Gastroesophageal sphincter (tissue), 4 donors: ENCODE measurements at regions not wholly inside any gene's neighbourhood (a gene's known extent, or its start where the extent isn't known, plus 50 kb on each side); places are given as distances from the start of the nearest gene placed in this dataset.

Experiments used
- ATAC-seq: fragments of 150-250 bp; one replicate; pipeline ENCODE4 v1.9.1; 2016; ENCODE audit warnings: mild to moderate bottlenecking, moderate library complexity
- H3K27ac ChIP-seq, 4 donors: fragments of 200-600 bp; sonication (generic) in 3 of 4; 1 replicate in 3 of 4; 2 replicates in 1 of 4; pipeline ENCODE4 v1.5.1; 2016 to 2019
- H3K27me3 ChIP-seq: fragments of 200-600 bp; sonication (generic); one replicate; pipeline ENCODE4 v1.5.1; 2019
- H3K36me3 ChIP-seq, 2 donors: fragments of 200-600 bp; sonication (generic); one replicate each; pipeline ENCODE4 v1.5.1; 2019; ENCODE audit warnings: control low read depth in 1 of 2
- H3K4me1 ChIP-seq, 3 donors: fragments of 200-600 bp; sonication (generic); 1 replicate in 2 of 3; 2 replicates in 1 of 3; pipeline ENCODE4 v1.5.1; 2016 to 2019; ENCODE audit warnings: control low read depth in 2 of 3
- H3K4me3 ChIP-seq, 2 donors: fragments of 200-600 bp; sonication (generic); one replicate each; pipeline ENCODE4 v1.5.1; 2019; ENCODE audit warnings: mild to moderate bottlenecking in 1 of 2, moderate library complexity in 1 of 2
- H3K9me3 ChIP-seq, 3 donors: fragments of 200-600 bp; sonication (generic); one replicate each; pipeline ENCODE4 v1.5.1; 2017 to 2019; ENCODE audit warnings: control low read depth in 2 of 3
- CTCF ChIP-seq, 4 experiments: fragments of 200-600 bp in 2 of 4; fragments of 450-650 bp in 2 of 4; sonication (generic) in 1 of 4; IDR thresholded peaks; one replicate each; pipeline ENCODE4 v1.5.1; 2017 to 2019; ENCODE audit warnings: antibody characterized with exemption in 4 of 4, mild to moderate bottlenecking in 2 of 4, moderate library complexity in 2 of 4
- EP300 ChIP-seq: sonication (generic); formaldehyde crosslinking; IDR thresholded peaks from one replicate; pipeline ENCODE4 v1.6.1; 2017; ENCODE audit warnings: antibody characterized with exemption, mild to moderate bottlenecking
- POLR2A ChIP-seq, 2 donors: fragments of 450-650 bp; IDR thresholded peaks; one replicate each; pipeline ENCODE4 v1.6.1; 2017; ENCODE audit warnings: antibody characterized with exemption in 2 of 2, mild to moderate bottlenecking in 2 of 2, moderate library complexity in 1 of 2
- POLR2AphosphoS5 ChIP-seq: sonication (generic); formaldehyde crosslinking; IDR thresholded peaks from one replicate; pipeline ENCODE4 v1.6.1; 2017; ENCODE audit warnings: antibody characterized with exemption
- WGBS, 2 donors: methylation state at CpG; one replicate each; pipeline ENCODE4 v1.1.5; 2018; ENCODE audit warnings: low coverage in 1 of 2; 5-methylcytosine and 5-hydroxymethylcytosine counted together

- TF ChIP-seq POLR2AphosphoS5: no peak
- TF ChIP-seq POLR2A (IDR thresholded peaks at IDR 0.05): no peak
- no peak for TF ChIP-seq CTCF (IDR thresholded peaks at IDR 0.05)
- TF ChIP-seq EP300: no peak
- no peak overlapping the region for H3K27ac ChIP-seq
- peaks cover 0 to 6% (median 0%) of the 10 kb centered on the region in 3 donors for H3K4me1 ChIP-seq
- H3K4me3 ChIP-seq: no peak overlapping the region
- no peak for ATAC-seq
- H3K27me3 ChIP-seq: no peaks in the 10 kb centered on the region
- H3K9me3 ChIP-seq: no peaks in the 10 kb centered on the region
- whole genome bisulfite sequencing, 2 donors: 83 to 100% methylated on average over 4 to 6 of the region's 6 CpGs
- no peaks in the 10 kb centered on the region for H3K36me3 ChIP-seq
Measured at GRCh38 chr1:164228928-164229327, 330.1 kb upstream of the PBX1 start.

DNA sequence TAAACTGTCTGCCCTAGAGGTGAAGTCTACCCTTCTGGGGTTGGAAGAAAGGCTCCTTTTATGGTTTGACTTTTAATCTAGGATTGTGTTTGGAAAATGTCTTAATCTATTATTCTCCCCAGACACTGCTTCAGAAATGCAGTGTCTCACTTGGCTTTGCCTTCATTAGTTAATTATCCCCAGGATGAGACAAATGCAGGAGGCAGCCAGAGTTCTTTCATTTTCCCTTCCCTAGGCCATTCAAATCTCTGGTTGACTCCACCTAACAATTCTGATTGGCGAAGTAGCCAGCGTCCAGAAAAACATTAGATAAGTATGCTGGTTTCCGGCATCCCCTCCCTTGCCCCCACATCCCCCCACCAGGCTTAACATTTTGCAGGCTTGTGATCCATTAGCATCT, 325.8 kb upstream of the PBX1 start:
- 68% methylated on average over 3 of the region's 3 CpGs; no CpG with 5 or more reads in 1 of the 2 donors for WGBS, 2 donors
- TF ChIP-seq POLR2A (IDR thresholded peaks at IDR 0.05): no peak
- TF ChIP-seq CTCF (IDR thresholded peaks at IDR 0.05): no peak
- TF ChIP-seq POLR2AphosphoS5: no peak
- no peak for TF ChIP-seq EP300

DNA sequence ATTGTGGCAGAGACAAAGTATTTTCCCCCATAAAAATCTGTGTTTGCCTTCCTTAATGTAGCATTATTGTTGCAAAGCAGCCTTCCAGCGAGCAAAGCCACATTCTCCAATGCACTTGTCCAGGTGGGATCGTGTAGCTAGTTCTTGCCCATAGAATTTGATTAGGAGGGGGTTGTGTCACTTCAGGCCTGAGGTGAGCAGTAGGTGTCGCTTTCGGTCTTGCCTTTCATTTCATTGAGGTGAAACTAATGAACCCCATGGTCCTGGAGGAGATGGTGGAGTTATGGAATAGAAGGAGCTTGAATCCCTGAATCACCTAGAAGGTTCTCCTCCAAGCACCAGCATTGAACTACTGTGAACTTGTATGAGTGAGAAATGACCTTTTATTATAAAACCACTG, 318.9 kb upstream of the PBX1 start:
- no peak for ATAC-seq
- Histone ChIP-seq H3K4me3 (no peak overlapping the region), H3K36me3 (no peaks in the 10 kb centered on the region), H3K27me3 (no peaks in the 10 kb centered on the region), H3K27ac (no peak overlapping the region), H3K4me1 (no peaks in the 10 kb centered on the region), H3K9me3 (no peaks in the 10 kb centered on the region)
- TF ChIP-seq CTCF (IDR thresholded peaks at IDR 0.05): no peak
- no peak for TF ChIP-seq EP300
- no peak for TF ChIP-seq POLR2A (IDR thresholded peaks at IDR 0.05)
- TF ChIP-seq POLR2AphosphoS5: no peak
- 72 to 80% methylated on average over 2 to 4 of the region's 4 CpGs for WGBS, 2 donors

More for the DNA sequence above, 325.8 kb upstream of the PBX1 start:
- Histone ChIP-seq H3K36me3 (no peaks in the 10 kb centered on the region), H3K4me3 (no peak overlapping the region), H3K27ac (no peak overlapping the region), H3K9me3 (no peaks in the 10 kb centered on the region), H3K27me3 (no peaks in the 10 kb centered on the region), H3K4me1 (peaks cover 0 to 6% (median 0%) of the 10 kb centered on the region in 3 donors)
- no peak for ATAC-seq

DNA sequence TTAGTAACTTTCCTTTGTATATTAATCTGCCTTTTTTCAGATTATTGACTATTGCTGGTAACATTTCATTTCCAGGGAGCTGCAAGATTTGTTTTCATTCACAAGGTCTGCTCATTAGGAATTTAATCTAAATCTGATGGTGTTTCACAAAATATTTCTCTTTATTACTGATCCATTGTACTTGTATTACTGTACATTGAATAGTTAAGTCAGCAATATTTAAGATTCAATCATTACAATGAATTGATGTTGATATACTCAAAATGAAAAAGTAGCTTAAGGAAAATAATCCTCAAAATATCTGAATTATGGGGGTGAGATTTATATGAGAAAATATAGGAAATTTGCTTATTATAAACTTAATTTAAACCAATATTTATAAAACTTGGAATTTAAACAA, 308.6 kb upstream of the PBX1 start:
- ATAC-seq: no peak
- Histone ChIP-seq H3K4me3 (no peak overlapping the region), H3K36me3 (no peaks in the 10 kb centered on the region), H3K4me1 (no peaks in the 10 kb centered on the region), H3K27me3 (no peaks in the 10 kb centered on the region), H3K27ac (no peak overlapping the region), H3K9me3 (peaks cover 0 to 22% (median 0%) of the 10 kb centered on the region in 3 donors)
- TF ChIP-seq EP300 (no peak), POLR2AphosphoS5 (no peak), POLR2A (IDR thresholded peaks at IDR 0.05) (no peak), CTCF (IDR thresholded peaks at IDR 0.05) (no peak)

- ATAC-seq: no peak
- Histone ChIP-seq H3K4me3 (no peak overlapping the region), H3K27me3 (no peaks in the 10 kb centered on the region), H3K27ac (no peak overlapping the region), H3K4me1 (no peaks in the 10 kb centered on the region), H3K9me3 (peaks cover 0 to 19% (median 0%) of the 10 kb centered on the region in 3 donors), H3K36me3 (no peaks in the 10 kb centered on the region)
- WGBS, 2 donors: 74 to 82% methylated on average over 3 of the region's 3 CpGs
- TF ChIP-seq EP300 (no peak), POLR2A (IDR thresholded peaks at IDR 0.05) (no peak)
Measured at GRCh38 chr1:164256456-164256855, 302.5 kb upstream of the PBX1 start.
